AG10803 (cell line): ENCODE measurements at regions not wholly inside any gene's neighbourhood (a gene's known extent, or its start where the extent isn't known, plus 50 kb on each side); places are given as distances from the start of the nearest gene placed in this dataset.
"Not testable (repeated sequence)": the region's sequence is repeated elsewhere in the genome, so short reads cannot be mapped to it uniquely, and the experiment has no call there.

ENCODE experiments used
- DNase-seq: peaks from one replicate; pipeline ENCODE4 v3.0.0; 2010; ENCODE audit warnings: low read depth
- H3K4me3 ChIP-seq: 2 replicates; pipeline ENCODE4 v1.5.1; 2011; ENCODE audit warnings: mild to moderate bottlenecking, low read length, control low read depth
- TF ChIP-seq, protein P1 (sequence below): conservative IDR thresholded peaks from 2 replicates; pipeline ENCODE4 v1.5.1; 2011; ENCODE audit warnings: mild to moderate bottlenecking, low read length, control low read depth, inconsistent platforms

GRCh38 chrX:115840729-115841409 is 279.9 kb downstream of the PLS3 start:
- H3K4me3 ChIP-seq, DNase-seq: not testable (repeated sequence)

DNA sequence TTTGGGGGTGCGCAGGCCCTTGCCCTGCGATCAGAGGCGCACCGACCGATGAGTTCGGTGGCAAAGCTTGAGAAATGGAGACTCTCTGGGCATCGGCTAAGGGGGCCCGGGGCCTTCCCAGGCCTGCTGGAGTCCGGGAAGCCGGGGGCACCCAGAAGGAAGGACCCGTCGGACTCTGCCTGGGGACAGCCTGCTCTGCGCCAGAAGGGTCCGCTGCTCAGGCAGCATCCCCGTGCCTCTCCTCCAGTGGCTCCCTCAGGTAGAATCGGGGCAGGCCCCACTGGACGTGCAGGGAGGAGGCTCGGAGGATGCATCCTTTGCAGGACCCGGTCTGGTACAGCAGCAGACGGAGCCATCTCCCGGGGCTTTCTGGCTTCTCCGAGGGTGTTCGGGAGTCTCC is 290.0 kb downstream of the PLS3 start:
- DNase-seq, H3K4me3 ChIP-seq: not testable (repeated sequence)

GRCh38 chrX:115853260-115853659 is 292.3 kb downstream of the PLS3 start:
- not testable (repeated sequence) for H3K4me3 ChIP-seq, DNase-seq

DNA sequence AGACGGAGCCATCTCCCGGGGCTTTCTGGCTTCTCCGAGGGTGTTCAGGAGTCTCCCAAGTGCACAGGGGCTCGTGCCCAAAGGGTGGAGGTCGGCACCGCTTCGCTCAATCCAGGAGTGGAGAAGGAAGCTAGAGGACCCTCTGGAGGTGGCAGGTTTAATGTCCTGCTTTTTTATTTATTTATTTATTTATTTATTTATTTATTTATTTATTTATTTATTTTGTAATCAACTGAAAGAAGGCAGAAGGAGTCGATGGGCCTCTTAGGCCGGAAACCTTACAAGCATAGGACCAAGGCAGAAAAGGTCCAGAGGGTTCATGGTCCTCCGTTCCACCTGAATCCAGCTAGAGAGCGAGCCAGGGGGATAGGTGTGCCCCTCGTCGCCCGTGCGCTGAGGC is 289.4 kb upstream of the AGTR2 start:
- H3K4me3 ChIP-seq, DNase-seq: not testable (repeated sequence)

GRCh38 chrX:115884121-115884520 is 286.4 kb upstream of the AGTR2 start:
- not testable (repeated sequence) for DNase-seq, H3K4me3 ChIP-seq

- not testable (repeated sequence) for H3K4me3 ChIP-seq, DNase-seq
Observed at GRCh38 chrX:115888041-115888440, 282.5 kb upstream of the AGTR2 start.

- DNase-seq, H3K4me3 ChIP-seq: not testable (repeated sequence)
Observed at GRCh38 chrX:115888519-115888918, 282.0 kb upstream of the AGTR2 start.

DNA sequence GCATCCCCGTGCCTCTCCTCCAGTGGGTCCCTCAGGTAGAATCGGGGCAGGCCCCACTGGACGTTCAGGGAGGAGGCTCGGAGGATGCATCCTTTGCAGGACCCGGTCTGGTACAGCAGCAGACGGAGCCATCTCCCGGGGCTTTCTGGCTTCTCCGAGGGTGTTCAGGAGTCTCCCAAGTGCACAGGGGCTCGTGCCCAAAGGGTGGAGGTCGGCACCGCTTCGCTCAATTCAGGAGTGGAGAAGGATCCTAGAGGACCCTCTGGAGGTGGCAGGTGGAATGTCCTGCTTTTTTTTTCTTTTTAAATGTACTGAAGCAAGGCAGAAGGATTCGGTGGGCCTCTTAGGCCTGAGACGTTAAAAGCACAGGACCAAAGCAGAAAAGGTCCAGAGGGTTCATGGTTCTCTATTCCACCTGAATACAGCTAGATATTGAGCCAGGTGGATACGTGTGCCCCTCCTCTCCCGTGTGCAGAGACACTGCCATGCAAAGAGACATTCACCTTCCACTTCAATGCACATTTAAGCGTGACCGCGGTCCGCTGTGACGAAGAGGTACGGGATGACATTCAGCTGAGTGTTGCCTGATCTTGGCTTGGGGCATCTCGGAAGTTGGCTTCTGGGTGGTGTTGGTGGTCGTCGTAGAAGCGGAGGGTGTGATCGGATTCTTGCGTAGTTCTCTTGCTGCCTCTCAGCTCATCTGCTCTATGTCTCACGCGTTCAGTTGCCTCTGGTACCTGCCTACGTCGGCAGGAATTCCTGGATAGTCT is 281.2 kb upstream of the AGTR2 start:
- no peak overlapping the region for H3K4me3 ChIP-seq
- TF ChIP-seq, protein P1, sequence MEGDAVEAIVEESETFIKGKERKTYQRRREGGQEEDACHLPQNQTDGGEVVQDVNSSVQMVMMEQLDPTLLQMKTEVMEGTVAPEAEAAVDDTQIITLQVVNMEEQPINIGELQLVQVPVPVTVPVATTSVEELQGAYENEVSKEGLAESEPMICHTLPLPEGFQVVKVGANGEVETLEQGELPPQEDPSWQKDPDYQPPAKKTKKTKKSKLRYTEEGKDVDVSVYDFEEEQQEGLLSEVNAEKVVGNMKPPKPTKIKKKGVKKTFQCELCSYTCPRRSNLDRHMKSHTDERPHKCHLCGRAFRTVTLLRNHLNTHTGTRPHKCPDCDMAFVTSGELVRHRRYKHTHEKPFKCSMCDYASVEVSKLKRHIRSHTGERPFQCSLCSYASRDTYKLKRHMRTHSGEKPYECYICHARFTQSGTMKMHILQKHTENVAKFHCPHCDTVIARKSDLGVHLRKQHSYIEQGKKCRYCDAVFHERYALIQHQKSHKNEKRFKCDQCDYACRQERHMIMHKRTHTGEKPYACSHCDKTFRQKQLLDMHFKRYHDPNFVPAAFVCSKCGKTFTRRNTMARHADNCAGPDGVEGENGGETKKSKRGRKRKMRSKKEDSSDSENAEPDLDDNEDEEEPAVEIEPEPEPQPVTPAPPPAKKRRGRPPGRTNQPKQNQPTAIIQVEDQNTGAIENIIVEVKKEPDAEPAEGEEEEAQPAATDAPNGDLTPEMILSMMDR = no peak
- no peak for DNase-seq

- H3K4me3 ChIP-seq = no peak overlapping the region
- no peak for DNase-seq
- TF ChIP-seq, protein P1 = no peak
Observed at GRCh38 chrX:115892056-115892708, 278.4 kb upstream of the AGTR2 start.

- no peak for DNase-seq
- H3K4me3 ChIP-seq = no peak overlapping the region
- TF ChIP-seq, protein P1 = no peak
Observed at GRCh38 chrX:115892787-115893671, 277.5 kb upstream of the AGTR2 start.
